HG02678 (cell line): ENCODE measurements at regions not wholly inside any gene's neighbourhood (a gene's known extent, or its start where the extent isn't known, plus 50 kb on each side); places are given as distances from the start of the nearest gene placed in this dataset.

Experiments
- ATAC-seq: cut with Tn5 transposase; IDR thresholded peaks from one replicate; pipeline ENCODE4 v1.9.1; 2021; ENCODE audit warnings: mild to moderate bottlenecking, moderate library complexity; ENCODE audit not compliant: unreplicated experiment

DNA sequence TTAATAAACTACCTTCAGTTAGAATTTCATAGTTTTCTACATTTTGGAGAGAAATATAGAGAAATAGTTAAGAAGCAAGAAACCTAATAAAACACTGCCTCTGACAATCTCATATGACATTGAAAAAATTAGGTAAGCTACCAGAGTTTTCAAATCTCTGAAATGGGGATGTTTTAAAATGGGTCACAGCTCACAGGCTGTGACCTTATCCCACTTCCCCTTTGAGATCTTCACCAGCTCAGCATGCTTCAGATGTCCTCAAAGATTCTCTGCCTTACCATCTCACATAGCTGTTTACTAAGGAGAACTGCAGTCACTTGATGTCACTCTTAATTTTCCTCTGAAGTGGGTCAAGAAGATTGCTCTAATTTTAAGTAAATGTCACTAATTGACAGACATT lies 717.8 kb downstream of the JRKL start:
- ATAC-seq, result no peak

DNA sequence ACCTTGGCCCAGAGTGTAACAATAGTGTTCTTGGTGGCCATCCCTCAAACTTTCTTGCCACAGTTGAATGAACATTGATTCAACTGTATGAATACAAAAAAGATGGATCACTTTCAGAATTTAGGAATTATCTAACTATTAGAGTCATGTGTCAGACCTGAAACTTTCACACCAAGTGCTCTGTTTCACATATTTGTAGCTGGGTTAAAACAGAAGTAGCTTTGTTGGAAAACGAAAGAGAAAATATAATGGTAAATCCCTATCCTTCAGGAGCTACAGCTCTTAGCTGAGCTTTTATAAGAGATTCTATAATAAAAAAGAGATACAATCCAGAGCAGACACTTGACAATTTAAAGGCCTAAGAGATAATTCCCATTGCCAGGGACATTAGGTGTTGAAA lies 719.3 kb downstream of the JRKL start:
- ATAC-seq, result no peak

DNA sequence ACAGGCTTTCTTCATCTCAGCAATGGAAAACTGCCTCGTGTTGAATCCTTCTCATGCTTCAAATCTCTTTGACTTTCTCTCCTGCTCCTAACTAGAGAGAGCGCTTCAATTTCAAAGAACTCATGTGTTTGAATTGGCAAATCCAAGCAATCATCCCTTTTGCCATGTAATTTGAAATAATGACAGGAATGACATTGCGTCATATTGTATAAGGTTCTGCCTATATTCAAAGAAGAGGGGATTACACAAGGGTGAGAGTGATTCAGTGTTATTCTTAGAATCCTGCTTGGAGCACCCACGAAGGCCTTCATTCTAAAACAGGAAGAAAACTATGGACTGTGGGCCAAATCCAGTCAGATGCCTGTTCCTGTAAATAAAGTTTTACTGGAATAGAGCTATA lies 720.6 kb downstream of the JRKL start:
- ATAC-seq, result no peak

DNA sequence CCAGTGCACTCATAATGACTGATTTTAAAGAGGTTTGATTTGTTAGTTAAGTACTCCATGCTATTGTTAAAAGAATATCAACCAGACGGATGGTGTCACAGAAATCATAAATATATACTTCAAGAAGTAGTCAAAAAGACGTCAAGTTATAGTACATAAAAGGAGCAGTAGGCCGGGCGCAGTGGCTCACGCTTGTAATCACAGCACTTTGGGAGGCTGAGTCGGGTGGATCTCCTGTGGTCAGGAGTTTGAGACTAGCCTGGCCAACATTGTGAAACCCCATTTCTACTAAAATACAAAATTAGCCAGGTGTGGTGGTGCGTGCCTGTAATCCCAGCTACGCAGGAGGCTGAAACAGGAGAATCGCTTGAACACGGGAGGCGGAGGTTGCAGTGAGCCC lies 721.7 kb downstream of the JRKL start:
- no peak for ATAC-seq

DNA sequence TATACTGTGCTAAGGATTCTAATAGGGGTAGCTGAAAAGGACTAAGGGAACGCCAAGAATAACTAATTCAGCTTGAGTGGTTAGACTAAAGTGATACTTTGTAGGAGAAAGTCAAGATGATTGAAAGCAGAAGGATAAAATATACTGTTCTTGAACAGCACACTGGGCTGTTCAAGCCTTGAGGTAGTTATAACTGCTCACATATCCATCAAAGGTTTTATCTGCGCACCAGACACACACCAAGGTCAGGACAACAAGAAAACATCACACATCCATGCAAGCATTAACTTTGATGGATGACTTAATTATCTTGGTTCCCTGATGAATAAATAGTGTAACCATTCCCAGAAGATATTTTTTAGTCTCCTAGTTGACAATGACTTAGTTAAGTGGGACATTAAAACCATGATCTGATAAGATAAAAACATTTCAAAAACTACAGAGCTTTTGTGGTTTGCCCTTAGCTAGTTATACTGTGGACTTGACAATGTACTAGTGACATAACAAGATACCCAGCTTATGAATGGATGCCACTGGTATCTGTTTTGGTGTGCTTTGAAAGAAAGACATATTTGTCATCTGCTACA lies 728.9 kb downstream of the JRKL start:
- ATAC-seq, result no peak

DNA sequence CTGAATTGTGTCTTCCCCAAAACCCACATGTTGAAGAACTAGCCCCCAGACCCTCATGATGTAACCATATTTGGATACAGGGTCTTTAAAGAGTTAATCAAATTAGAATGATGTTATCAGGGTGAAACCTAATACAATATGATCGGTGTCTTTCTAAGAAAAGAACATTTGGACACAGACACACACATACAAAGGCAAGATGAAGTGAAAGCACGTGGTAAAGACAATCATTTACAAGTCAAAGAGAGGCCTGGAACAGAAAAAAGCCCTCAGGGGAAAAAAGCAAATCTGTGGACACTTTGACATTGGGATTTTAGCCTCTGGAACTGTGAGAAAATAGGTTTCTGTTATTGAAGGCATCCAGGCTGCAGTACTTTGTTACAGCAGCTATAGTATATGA lies 733.4 kb downstream of the JRKL start:
- no peak for ATAC-seq

DNA sequence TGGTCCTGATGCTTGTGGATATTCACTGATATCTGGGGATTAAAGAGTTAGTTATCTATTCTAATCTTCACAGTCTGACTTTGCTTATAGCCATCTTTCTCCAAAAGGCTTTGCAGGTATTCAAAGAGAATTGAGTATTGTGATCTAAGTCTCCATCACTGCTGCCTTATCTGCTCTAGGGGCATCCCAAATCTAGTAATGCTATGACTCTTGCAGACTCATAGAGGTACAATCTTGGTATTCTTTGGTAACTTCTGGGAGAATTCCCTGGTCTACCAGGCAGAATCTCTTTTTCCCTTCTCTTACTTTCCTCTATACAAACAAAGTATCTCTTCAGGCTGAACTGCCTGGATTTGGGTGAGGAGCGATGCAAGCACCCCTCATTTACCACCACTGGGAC lies 746.3 kb downstream of the JRKL start:
- ATAC-seq, result no peak

DNA sequence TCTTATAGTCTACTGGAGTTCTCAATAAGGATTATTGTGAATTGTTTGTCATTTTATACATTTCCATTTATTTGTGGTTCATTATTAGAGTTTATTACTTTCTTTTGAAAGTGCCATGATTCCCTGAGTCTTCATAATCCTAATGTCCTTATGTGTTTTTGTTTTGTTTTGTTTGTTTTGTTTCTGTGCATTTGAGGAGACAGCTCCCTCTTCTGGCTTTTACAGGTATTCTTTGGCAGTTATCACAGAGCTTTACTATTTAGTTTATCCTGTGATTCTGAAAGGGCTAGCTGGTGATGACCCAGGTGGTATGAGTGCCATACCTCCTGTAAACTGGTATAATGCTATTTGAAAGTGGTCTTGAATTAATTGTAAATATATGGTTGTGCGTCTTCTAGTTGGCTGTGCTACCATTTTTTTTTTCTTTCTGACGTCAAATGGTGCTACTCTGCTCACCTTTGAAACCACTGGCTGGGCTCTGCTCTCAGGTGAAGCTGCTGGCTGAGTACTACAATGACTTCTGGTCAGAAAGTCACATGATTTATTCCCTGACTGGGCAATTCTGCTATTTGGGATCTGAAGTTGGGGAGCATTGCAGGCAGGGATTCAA lies 751.2 kb downstream of the JRKL start:
- no peak for ATAC-seq

DNA sequence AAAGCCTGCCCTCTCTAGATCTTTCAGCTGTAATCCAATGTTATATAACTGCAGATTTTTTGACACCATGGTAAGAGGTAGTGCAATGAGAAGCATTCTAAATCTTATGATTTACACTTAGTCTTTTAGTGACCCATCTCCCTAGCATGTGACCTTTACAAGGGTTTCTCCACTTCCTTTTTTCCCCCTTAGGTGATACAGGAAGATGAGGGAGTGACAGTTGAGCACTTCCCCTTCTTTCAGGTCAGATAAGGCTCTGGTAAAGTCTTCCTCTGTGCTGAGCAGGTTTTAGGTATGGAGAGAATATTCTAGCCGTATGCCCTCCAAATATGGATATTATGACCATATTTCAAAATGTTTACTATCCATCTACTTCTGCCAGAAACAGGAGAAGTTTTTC lies 753.6 kb downstream of the JRKL start:
- no peak for ATAC-seq

DNA sequence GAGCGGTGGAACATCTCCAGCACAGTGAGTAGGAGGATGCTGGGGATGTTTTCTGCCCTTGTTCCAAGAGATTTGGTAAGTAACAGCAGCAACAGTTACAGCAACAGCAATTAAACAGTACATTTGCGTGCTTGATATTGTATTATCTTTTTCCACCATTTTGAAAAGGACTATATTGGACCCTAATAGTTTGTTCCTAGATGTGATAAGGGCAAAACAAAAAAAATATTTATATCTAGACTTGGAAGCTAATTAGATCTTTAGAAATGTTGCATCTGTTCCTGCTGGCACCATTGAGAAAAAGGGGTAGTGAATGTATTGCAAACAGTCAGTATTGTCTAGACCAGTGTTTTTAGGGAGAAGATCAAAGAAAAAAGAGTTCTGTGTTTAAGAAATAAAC lies 759.9 kb downstream of the JRKL start:
- no peak for ATAC-seq

DNA sequence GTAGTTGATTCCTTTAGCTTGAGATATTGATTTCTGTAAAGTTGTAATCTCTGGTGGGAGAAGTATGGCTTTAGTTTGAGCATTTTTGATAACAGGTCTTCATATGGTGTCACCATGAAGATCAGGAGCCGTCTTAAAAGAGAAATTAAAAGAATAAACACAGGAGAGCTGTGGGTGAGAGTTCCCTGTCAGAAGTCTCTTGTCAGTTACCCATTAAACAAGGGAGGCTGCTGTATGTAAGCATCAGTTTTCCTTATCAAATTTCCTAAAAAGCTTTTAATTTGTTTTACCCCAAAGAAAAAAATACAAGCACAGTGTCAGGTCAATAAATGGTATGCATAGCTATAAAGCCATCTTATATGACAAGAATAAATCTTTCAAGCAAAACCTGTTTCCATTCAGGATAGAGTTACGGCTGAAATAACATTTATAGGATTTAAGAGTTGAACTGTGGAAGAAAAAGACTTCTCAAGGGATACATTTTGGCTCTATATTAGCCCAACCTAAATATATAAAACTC lies 767.5 kb downstream of the JRKL start:
- ATAC-seq, result no peak

DNA sequence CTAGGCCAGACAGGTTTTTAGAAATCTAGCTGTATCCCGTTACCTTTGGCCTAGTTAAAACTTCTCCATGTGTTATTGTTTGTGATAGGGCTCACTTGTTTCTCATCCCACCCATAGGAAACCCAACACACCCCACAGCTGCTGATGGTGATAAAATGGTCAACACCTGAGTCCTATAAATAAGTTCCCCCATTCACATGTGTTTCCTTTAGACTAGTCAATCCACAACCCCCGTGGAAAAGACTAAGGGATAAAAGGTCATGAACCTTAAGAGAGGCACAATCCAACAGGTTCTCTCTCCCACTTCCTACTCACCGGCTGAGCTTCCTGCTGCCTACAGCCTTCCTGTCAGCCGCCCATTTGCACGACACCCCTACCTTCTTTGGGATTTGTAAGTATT lies 768.4 kb downstream of the JRKL start:
- no peak for ATAC-seq

DNA sequence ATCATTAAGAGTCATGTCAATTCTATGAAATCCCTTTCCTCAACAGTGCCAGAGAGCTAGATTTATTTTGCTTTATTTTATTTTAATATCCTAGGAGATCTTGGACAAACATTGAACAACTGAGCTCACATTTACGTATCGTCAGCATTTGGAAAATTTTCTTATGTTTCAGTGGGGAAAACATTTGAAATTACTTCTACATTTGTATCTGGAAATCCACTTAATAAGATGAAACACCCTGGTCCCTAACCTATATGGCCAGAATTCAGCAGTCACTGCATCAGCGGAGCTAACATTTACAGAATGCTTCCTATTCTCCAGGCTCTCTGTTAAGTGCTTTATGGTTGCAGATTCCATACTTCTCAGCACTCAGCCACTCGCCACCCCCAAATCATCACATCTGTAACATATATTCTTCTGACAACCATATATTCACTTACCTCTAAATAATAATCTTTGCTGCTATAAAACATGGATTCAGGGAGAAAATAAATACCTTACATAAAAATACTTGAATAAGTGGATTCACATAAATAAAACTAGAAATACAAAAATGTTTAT lies 773.9 kb downstream of the JRKL start:
- no peak for ATAC-seq

DNA sequence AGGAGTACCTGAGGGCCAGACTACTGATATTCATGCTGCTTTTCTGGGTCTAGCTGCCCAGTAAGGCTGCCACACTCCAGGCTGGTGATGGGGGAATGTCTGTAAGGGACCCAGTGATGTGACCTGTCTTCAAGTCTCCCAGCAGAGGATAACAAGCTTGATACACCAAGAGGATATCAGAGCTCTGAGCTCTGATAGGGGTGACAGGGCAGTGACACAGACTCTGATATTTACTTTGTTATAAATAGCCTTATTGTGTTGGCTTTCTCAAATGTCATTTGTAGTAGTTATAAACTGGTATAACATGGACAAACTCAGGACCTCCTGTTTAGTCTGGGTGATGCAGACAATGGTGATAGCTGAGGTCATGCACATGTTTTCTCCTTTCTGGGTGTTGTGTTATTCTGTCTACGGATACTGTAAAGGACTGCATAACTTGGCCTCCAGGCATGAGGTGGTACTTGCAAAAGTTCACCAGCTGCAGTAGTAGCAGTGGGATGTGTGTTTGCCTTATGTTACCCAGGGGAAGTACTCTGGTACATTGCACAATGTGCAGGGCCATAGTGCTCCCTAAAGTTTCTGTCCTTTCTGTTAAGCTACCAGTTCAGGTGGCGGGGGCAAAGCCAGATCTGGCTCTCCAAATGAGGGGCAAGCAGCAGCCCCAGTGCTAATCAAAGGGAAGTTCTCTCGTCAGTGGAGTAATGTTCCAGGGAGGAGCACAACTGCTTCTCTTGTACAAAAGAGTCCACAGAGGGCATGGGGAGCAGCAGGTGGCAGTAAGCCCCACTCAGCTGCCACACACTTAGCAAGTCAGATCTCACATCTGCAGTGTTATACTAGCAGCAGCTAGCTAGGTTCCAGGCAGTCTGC lies 812.2 kb downstream of the JRKL start:
- no peak for ATAC-seq

DNA sequence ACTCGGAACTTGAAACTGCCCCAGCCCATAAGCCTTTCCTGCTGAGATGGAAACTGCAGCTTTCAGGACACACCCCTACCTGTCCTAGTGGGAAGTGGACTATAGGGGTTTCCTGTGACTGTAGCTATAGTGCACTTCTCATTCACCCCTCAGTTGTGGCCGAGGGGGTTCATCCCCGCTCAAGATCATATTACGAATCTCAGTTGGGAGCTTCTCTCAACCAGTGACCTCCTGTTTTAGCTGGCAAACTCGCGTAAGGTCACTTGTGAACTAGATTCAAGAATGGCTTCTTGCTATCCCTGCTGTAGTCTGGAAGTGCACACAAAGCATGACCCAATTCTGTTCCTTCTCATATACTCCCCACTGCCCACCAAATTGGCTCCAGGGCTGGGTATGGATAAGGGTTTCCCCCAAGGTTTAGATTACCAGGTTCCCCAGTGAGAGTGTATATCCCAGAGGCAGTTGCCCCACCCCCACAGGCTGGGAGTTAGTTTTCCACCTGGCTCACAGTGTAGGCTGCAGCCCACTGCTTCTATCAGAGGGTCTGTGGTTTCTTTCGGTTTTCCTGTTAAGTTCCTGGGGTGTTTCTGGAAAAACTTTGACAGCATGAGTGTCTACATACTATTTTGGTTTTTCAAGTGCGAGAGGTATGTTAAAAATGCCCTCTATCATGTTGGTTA lies 812.9 kb downstream of the JRKL start:
- ATAC-seq, result no peak

DNA sequence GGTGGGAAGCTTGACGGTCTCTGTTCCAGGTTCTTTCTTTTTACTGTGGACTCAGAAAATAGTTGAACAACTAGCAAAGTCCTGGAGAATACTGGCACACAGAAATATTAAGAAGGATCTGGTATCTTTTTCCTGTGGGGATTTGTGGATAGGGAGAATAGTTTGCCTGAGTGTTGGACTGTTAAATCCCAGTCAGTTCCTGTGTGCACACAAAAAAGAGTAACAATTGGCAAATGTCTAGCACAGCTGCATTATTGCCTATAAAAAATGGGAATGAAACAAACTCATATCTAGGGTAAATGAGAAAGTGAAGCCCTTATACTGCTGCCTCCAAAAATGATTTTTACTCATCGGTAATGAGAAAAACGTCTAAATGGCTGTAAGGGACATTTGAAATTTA lies 828.2 kb downstream of the JRKL start:
- no peak for ATAC-seq

DNA sequence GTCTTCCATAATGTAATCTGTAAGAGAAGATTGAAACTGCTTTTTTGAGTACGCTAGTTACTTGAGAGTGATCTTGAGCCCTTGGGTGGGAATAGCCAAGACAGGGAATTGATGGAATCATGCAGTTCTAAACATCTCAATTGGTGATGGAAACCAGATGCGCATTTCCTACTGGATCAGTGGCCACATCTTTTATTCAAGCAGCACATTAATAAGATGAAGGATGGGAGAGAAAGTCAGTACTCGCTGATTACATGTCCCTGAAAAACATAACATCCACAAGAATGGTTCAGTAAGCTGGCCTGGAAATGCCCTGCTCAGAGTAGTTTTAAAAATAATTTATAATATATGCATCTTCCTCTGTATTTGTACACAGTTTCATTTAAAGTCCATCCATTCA lies 833.8 kb downstream of the JRKL start:
- ATAC-seq, result no peak

DNA sequence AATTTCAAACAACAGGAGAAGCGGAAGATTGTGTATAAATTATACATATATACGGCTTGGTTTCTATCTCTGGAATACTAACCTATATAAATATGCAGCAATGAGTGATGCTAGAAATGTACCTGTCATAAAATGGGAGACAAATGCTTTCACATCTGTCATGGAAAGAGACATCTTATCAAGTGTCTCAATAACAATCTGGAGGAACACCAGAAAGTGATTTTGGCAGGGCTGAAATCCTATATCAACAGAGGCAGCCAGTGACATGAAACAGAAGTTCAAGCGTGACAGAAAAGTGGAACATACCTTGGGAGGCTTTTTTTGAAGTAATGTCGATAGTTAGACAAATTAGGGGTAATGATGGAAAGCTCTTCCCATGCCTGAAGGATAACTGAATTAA lies 834.6 kb downstream of the JRKL start:
- no peak for ATAC-seq

DNA sequence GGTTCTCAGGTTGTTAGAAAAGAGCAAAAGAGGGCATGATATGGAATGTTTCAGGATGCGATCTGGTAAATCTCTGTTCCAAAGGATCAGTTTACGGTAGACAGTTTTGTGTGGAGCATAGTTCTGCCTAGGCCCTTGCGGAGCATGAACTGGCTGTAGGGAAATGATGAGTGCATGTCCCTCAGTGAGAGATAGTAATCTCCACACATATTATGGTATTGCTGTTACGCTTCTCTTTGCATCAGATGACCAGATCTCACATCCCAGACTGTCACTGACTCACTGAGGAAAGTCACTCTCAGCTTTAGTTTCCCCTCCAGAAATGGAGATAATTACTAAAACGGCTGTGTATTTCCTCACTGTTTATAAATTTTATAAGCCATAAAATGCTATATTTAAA lies 836.0 kb downstream of the JRKL start:
- ATAC-seq, result no peak

DNA sequence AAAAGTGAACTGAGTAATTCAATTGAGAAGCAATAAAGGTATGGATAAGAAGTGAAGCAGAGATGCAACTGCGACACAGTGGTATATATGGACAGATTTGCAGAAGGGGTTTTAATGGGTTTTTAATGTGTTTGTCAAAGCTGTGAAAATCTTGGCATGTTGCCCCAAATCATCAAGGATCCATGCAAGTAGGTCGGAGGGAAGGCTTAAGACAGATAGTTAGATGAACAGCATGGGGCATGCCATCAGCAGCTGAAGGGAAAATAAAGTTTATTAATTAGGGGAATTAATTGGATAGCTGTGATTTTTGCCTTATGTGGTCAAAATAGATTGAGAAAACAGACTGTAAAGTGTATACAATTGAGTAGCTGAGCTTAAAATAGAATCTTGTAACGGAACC lies 840.1 kb downstream of the JRKL start:
- ATAC-seq, result no peak

DNA sequence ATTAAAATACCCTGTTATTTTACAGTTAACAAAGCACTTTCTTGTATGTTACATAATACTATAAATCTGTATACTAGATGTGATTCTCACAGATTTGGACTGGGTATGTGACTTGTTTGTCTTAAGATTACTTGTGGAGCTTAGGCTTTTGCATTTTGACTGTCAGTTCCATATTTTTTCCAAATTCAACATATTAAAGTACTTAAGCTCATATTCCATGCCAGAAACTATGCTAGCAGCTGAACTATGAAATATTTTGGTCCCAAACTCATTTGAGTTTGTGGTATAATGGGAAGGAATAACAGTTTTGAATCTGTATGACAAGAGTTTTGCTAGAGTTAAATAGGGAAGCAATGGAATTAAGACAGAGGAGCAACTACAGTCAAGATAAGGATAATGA lies 841.4 kb downstream of the JRKL start:
- ATAC-seq, result no peak
